ENCODE measurements at regions not wholly inside any gene's neighbourhood (a gene's known extent, or its start where the extent isn't known, plus 50 kb on each side); places are given as distances from the start of the nearest gene placed in this dataset.

GRCh38 chr6:95660544-95660943 lies 83.2 kb downstream of the MANEA start:
- DNase-seq, result no peak
- H3K9me3 ChIP-seq (ENCODE audit: low read depth), result no peaks in the 10 kb centered on the region
- in situ Hi-C loops (cut with MboI), result no loop called here
- no peak overlapping the region for H3K4me2 ChIP-seq (ENCODE audit: unreplicated experiment)
- no peaks in the 10 kb centered on the region for H3F3A ChIP-seq (ENCODE audit: insufficient read depth)
- TF ChIP-seq EZH2phosphoT487 (IDR thresholded peaks at IDR 0.05; ENCODE audit: insufficient read depth, low read depth), result no peak
- TF ChIP-seq EZH2 (IDR thresholded peaks at IDR 0.05; ENCODE audit: insufficient read depth, poor library complexity, severe bottlenecking), result no peak
- H3K4me1 ChIP-seq (ENCODE audit: insufficient read depth), result no peaks in the 10 kb centered on the region
- no peaks in the 10 kb centered on the region for H3K27me3 ChIP-seq (replicated peaks; ENCODE audit: insufficient read depth)
- H2AFZ ChIP-seq, result no peak overlapping the region
- H3K9ac ChIP-seq, result no peak overlapping the region
- WGBS, 2 experiments (ENCODE audit: low coverage in 1 of 2, low lambda C conversion rate in 2 of 2, missing lambda C conversion rate in 2 of 2), result 6 to 7% methylated on average over 4 of the region's 4 CpGs
- no peak overlapping the region for H3K27ac ChIP-seq
- H3K79me2 ChIP-seq (ENCODE audit: insufficient read depth), result no peaks in the 10 kb centered on the region
- H4K20me1 ChIP-seq (ENCODE audit: insufficient read depth), result no peaks in the 10 kb centered on the region
- no peaks in the 10 kb centered on the region for H3K36me3 ChIP-seq (ENCODE audit: low read depth)
- no peak overlapping the region for H3K4me3 ChIP-seq
- H3K9me2 ChIP-seq (ENCODE audit: insufficient read depth), result no peaks in the 10 kb centered on the region

- in situ Hi-C loops (cut with MboI), result no loop called here
These were observed 92.7 kb downstream of the MANEA start for GRCh38 chr6:95670011-95670463.

GRCh38 chr6:95676011-95676628 lies 98.8 kb downstream of the MANEA start:
- TF ChIP-seq EZH2phosphoT487 (IDR thresholded peaks at IDR 0.05; ENCODE audit: insufficient read depth, low read depth), result no peak
- no peak for TF ChIP-seq EZH2 (IDR thresholded peaks at IDR 0.05; ENCODE audit: insufficient read depth, poor library complexity, severe bottlenecking)
- H2AFZ ChIP-seq, result no peak overlapping the region
- 56 to 63% methylated on average over 1 of the region's 1 CpG for WGBS, 2 experiments (ENCODE audit: low coverage in 1 of 2, low lambda C conversion rate in 2 of 2, missing lambda C conversion rate in 2 of 2)
- H3K27ac ChIP-seq, result no peak overlapping the region
- in situ Hi-C loops (cut with MboI), result no loop called here
- H3K9me2 ChIP-seq (ENCODE audit: insufficient read depth), result no peaks in the 10 kb centered on the region
- no peaks in the 10 kb centered on the region for H3K9me3 ChIP-seq (ENCODE audit: low read depth)
- H3K4me2 ChIP-seq (ENCODE audit: unreplicated experiment), result no peak overlapping the region
- H3K4me3 ChIP-seq, result no peak overlapping the region
- no peaks in the 10 kb centered on the region for H3K27me3 ChIP-seq (replicated peaks; ENCODE audit: insufficient read depth)
- H3K4me1 ChIP-seq (ENCODE audit: insufficient read depth), result no peaks in the 10 kb centered on the region
- no peaks in the 10 kb centered on the region for H3K79me2 ChIP-seq (ENCODE audit: insufficient read depth)
- H3F3A ChIP-seq (ENCODE audit: insufficient read depth), result no peaks in the 10 kb centered on the region
- H4K20me1 ChIP-seq (ENCODE audit: insufficient read depth), result no peaks in the 10 kb centered on the region
- no peak overlapping the region for H3K9ac ChIP-seq
- DNase-seq, result no peak
- no peaks in the 10 kb centered on the region for H3K36me3 ChIP-seq (ENCODE audit: low read depth)

More at GRCh38 chr6:95670011-95670463, 92.7 kb downstream of the MANEA start:
- WGBS, 2 experiments (ENCODE audit: low coverage in 1 of 2, low lambda C conversion rate in 2 of 2, missing lambda C conversion rate in 2 of 2), result 63 to 69% methylated on average over 21 to 24 of the region's 26 CpGs
- H3K27me3 ChIP-seq (replicated peaks; ENCODE audit: insufficient read depth), result no peaks in the 10 kb centered on the region
- H3K9me3 ChIP-seq (ENCODE audit: low read depth), result no peaks in the 10 kb centered on the region
- no peak for TF ChIP-seq EZH2phosphoT487 (IDR thresholded peaks at IDR 0.05; ENCODE audit: insufficient read depth, low read depth)
- TF ChIP-seq EZH2 (IDR thresholded peaks at IDR 0.05; ENCODE audit: insufficient read depth, poor library complexity, severe bottlenecking), result no peak
- no peaks in the 10 kb centered on the region for H3K36me3 ChIP-seq (ENCODE audit: low read depth)
- no peak overlapping the region for H3K9ac ChIP-seq
- H2AFZ ChIP-seq, result no peak overlapping the region
- no peak overlapping the region for H3K4me3 ChIP-seq
- H3K9me2 ChIP-seq (ENCODE audit: insufficient read depth), result no peaks in the 10 kb centered on the region
- H3K4me1 ChIP-seq (ENCODE audit: insufficient read depth), result no peaks in the 10 kb centered on the region
- H3F3A ChIP-seq (ENCODE audit: insufficient read depth), result no peaks in the 10 kb centered on the region
- no peaks in the 10 kb centered on the region for H3K79me2 ChIP-seq (ENCODE audit: insufficient read depth)
- no peak for DNase-seq
- no peak overlapping the region for H3K4me2 ChIP-seq (ENCODE audit: unreplicated experiment)
- no peaks in the 10 kb centered on the region for H4K20me1 ChIP-seq (ENCODE audit: insufficient read depth)
- H3K27ac ChIP-seq, result no peak overlapping the region

GRCh38 chr6:95679981-95680380 lies 102.6 kb downstream of the MANEA start:
- H3K4me1 ChIP-seq (ENCODE audit: insufficient read depth), result no peaks in the 10 kb centered on the region
- no peaks in the 10 kb centered on the region for H3K36me3 ChIP-seq (ENCODE audit: low read depth)
- no peak overlapping the region for H3K4me2 ChIP-seq (ENCODE audit: unreplicated experiment)
- H3K27ac ChIP-seq, result no peak overlapping the region
- no peak for DNase-seq
- no peak for TF ChIP-seq EZH2 (IDR thresholded peaks at IDR 0.05; ENCODE audit: insufficient read depth, poor library complexity, severe bottlenecking)
- no peak for TF ChIP-seq EZH2phosphoT487 (IDR thresholded peaks at IDR 0.05; ENCODE audit: insufficient read depth, low read depth)
- in situ Hi-C loops (cut with MboI), result no loop called here
- no peaks in the 10 kb centered on the region for H3K9me2 ChIP-seq (ENCODE audit: insufficient read depth)
- H2AFZ ChIP-seq, result no peak overlapping the region
- H3K4me3 ChIP-seq, result no peak overlapping the region
- H3K27me3 ChIP-seq (replicated peaks; ENCODE audit: insufficient read depth), result no peaks in the 10 kb centered on the region
- no peaks in the 10 kb centered on the region for H3K9me3 ChIP-seq (ENCODE audit: low read depth)
- H4K20me1 ChIP-seq (ENCODE audit: insufficient read depth), result no peaks in the 10 kb centered on the region
- WGBS, 2 experiments (ENCODE audit: low coverage in 1 of 2, low lambda C conversion rate in 2 of 2, missing lambda C conversion rate in 2 of 2), result 32 to 37% methylated on average over 3 of the region's 3 CpGs
- no peaks in the 10 kb centered on the region for H3F3A ChIP-seq (ENCODE audit: insufficient read depth)
- no peak overlapping the region for H3K9ac ChIP-seq
- no peaks in the 10 kb centered on the region for H3K79me2 ChIP-seq (ENCODE audit: insufficient read depth)
